AG09309 (cell line): ENCODE measurements at regions not wholly inside any gene's neighbourhood (a gene's known extent, or its start where the extent isn't known, plus 50 kb on each side); places are given as distances from the start of the nearest gene placed in this dataset.

ENCODE experiments used
- DNase-seq: peaks from one replicate; pipeline ENCODE4 v3.0.0-alpha.2; 2010; ENCODE audit warnings: low read depth
- H3K4me3 ChIP-seq: 2 replicates; pipeline ENCODE4 v1.5.1; 2011; ENCODE audit warnings: mild to moderate bottlenecking, low read depth, low read length, moderate library complexity; ENCODE audit not compliant: control insufficient read depth
- TF ChIP-seq, protein P1 (sequence below): IDR thresholded peaks from 2 replicates; pipeline ENCODE4 v1.5.1; 2011; ENCODE audit warnings: mild to moderate bottlenecking, low read depth, low read length, inconsistent platforms; ENCODE audit not compliant: insufficient read depth, control insufficient read depth; ENCODE audit errors: missing control alignments

DNA sequence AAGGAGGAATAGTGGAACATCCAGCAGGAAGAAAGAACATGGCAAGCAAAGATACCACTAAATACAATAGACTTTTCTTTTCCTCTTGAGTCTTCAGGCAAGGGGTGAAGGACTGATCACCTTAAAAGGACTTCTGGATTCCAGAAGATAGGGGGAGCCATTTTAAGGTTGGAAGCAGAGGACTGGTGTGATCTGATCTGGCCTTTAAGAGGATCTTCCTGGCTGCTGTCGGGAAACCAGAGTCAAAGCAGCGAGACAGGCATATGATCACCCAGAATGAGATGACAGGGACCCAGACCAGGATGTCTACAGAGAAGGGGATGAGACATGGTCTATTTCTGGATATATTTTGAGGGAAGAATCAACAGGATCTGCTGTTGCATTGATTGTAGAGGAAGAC is 558.0 kb downstream of the STK39 start:
- TF ChIP-seq, protein P1, sequence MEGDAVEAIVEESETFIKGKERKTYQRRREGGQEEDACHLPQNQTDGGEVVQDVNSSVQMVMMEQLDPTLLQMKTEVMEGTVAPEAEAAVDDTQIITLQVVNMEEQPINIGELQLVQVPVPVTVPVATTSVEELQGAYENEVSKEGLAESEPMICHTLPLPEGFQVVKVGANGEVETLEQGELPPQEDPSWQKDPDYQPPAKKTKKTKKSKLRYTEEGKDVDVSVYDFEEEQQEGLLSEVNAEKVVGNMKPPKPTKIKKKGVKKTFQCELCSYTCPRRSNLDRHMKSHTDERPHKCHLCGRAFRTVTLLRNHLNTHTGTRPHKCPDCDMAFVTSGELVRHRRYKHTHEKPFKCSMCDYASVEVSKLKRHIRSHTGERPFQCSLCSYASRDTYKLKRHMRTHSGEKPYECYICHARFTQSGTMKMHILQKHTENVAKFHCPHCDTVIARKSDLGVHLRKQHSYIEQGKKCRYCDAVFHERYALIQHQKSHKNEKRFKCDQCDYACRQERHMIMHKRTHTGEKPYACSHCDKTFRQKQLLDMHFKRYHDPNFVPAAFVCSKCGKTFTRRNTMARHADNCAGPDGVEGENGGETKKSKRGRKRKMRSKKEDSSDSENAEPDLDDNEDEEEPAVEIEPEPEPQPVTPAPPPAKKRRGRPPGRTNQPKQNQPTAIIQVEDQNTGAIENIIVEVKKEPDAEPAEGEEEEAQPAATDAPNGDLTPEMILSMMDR = no peak
- no peak overlapping the region for H3K4me3 ChIP-seq
- DNase-seq = no peak

DNA sequence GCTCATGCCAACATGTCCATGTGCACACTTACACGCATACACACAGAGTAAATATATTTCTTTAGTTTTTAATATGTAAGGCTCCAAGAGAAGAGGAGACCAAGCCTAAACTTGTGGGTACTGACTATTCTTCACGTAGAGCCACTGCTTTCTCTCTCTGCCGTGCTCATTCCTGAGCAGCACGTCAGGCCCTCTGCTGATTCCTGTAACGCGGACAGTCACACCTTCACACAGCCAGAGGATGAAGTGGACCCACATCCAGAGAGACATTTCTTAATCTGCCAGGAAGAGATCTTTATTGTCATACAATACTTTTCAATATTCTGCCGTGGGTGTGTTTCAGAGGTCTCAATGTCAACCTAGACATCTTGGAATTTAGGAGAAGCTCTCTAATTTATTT is 560.7 kb downstream of the STK39 start:
- TF ChIP-seq, protein P1 = no peak
- no peak overlapping the region for H3K4me3 ChIP-seq
- no peak for DNase-seq

DNA sequence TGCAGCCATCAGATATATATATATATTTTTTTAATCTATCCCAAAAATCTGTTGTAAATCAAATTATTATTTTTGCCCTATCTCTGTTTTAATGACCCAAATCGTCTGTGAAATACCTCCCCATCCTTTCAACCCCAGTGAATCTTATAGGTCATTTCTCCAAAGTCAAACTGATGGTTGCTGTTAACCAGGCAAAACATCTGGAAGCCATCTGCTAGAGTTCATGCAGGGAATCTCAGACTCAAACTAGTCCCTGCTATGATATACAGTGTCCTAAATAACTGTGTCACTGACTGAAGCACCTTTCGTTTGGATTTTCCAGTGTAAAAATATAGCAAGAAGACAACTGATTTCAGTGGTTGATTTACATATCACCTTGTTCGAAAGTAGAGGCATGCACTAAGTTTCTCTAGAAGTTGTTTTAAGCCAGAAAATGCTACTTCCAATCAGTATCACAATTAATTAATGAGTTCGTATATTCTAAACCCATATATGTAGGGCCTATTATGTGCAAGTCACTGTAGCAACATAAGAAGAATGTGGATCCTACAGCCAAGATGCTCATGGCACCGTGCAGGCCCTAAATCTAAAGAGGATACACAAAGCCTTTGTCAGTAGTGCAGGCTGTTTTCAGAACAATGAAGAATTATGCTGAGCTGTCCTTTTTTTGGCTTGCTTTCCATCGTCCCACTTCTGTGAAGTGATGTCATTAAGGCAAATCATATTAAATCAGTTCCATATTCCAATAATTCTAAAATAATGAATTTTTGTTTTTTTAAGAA is 566.0 kb downstream of the STK39 start:
- DNase-seq = no peak
- no peak overlapping the region for H3K4me3 ChIP-seq
- TF ChIP-seq, protein P1 = no peak

DNA sequence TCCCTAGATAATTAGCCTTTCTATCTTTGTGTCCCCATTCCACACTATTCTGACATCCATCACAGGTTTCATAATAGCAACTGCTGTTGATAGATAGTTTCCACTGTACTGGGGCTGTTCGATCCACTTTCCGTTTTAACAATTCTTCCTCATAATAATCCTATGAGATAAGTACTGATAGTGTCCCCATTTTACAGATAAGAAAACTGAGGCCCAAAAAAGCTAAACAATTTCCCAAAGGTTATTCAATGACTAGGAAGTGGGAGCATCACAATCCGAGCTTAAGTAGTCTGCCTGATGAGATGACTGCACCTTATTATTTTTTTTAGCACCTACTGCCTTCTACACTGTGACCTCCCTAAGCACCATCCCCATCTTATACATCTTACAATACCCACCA is 569.2 kb downstream of the STK39 start:
- TF ChIP-seq, protein P1 = no peak
- no peak for DNase-seq
- H3K4me3 ChIP-seq = no peak overlapping the region

DNA sequence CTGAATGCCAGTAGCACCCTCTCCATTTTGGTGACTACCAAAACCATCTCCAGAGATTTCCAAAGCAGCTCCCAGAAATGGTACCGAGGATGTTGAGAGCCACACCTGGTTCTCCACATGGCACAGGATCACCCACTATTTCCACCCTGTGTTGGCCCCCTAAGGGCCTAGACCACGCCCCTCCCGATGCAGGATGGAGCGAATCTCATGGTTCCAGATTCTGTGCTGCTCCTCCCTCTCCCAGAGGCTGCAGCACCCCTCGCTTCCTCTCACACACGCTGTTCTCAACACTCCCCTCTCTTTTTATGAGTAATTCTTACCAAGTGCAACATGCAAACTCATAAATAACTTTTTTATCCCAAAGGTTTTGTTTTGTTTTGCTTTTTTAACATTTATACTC is 571.5 kb downstream of the STK39 start:
- TF ChIP-seq, protein P1 = no peak
- H3K4me3 ChIP-seq = no peak overlapping the region
- no peak for DNase-seq

DNA sequence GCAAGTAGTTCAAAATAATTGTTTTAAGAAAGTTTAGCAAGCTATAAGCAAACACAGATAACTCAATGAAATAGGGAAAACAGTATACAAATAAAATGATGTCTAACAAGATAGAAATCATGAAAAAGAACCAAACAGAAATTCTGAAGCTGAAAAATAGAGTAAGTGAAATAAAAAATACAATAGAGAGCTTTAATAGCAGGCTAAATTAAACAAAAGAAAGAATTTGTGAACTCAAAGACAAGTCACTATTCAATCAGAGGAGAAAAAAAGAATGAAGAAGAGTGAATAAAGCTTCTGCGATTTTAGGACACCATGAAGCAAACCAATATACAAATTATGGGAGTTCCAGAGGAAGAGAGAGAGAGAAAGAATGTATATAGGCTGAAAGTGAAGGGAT is 576.8 kb downstream of the STK39 start:
- no peak overlapping the region for H3K4me3 ChIP-seq
- TF ChIP-seq, protein P1 = no peak
- DNase-seq = no peak
